ENCODE measurements at regions not wholly inside any gene's neighbourhood (a gene's known extent, or its start where the extent isn't known, plus 50 kb on each side); places are given as distances from the start of the nearest gene placed in this dataset.

DNA sequence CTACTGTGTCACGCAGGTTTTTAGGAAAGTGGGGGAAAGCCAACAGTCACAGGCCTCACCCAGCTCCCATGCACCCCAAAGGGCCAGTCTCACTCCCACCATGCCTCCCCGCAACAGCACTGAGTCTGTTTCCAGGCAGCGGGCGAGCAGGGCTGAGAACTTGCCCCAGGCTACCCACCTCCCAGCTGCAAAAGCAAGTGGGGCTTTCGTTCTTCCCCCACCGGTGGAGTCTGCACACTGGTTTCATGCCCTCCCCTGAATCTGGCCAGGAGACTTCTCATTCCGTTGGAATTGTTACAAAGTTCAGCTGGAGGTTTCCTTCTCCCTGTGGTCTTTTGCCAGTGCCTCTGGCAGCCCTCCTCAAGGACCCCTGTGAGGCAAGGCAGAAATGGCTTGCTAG lies 53.6 kb upstream of the KCNJ15 start:
- TF ChIP-seq EZH2 (IDR thresholded peaks at IDR 0.05; ENCODE audit: low read length, missing control alignments): no peak
- TF ChIP-seq, protein P1, sequence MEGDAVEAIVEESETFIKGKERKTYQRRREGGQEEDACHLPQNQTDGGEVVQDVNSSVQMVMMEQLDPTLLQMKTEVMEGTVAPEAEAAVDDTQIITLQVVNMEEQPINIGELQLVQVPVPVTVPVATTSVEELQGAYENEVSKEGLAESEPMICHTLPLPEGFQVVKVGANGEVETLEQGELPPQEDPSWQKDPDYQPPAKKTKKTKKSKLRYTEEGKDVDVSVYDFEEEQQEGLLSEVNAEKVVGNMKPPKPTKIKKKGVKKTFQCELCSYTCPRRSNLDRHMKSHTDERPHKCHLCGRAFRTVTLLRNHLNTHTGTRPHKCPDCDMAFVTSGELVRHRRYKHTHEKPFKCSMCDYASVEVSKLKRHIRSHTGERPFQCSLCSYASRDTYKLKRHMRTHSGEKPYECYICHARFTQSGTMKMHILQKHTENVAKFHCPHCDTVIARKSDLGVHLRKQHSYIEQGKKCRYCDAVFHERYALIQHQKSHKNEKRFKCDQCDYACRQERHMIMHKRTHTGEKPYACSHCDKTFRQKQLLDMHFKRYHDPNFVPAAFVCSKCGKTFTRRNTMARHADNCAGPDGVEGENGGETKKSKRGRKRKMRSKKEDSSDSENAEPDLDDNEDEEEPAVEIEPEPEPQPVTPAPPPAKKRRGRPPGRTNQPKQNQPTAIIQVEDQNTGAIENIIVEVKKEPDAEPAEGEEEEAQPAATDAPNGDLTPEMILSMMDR (conservative IDR thresholded peaks at IDR 0.05 in 1 of 2, IDR thresholded peaks at IDR 0.05 in 1 of 2; ENCODE audit: low read depth in 1 of 2, low read length in 2 of 2): no peak

Data from fibroblast of lung (primary cell).